ENCODE measurements at regions not wholly inside any gene's neighbourhood (a gene's known extent, or its start where the extent isn't known, plus 50 kb on each side); places are given as distances from the start of the nearest gene placed in this dataset.

DNA sequence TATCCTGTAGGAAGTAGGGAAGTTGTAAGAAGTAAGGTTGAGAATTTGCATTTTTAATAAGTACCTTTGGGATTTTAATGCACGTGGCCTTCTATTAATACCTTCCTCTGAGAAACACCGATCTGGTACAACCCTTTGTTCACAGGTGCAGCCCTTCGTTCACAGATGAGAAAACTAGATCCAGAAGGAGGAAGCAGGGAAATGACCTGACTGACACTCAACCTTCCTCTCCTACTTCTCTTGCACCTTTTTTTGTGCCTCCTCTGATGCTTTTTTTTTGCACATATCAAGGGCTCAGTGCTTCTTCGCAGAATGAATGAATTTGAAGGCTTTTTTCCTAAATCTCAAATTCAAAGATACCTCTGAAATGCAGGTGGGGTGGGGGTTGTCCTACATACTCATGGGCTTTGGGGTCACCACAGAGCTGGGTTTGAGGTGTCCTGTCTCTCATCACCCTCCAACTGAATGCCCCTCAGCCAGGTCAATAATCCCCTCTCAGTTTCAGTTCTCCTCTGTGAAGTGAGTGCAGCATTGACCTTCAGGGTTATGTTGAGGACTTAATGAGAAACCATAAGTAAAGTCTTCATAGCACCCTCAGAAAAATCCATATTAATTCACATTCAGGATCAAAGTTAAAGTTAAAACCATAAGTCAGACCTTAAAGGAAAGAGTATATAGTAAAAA is 161.5 kb upstream of the CTNNB1 start (continued):
- no peak for TF ChIP-seq GTF3C2 (IDR thresholded peaks at IDR 0.05; ENCODE audit: borderline replicate concordance, extremely low read depth, insufficient read length)

GRCh38 chr3:41040256-41040655 is 159.0 kb upstream of the CTNNB1 start:
- Histone ChIP-seq H3K9ac (ENCODE audit: insufficient read depth in 1 of 2, low read depth in 2 of 2, low read length in 2 of 2) (no peak overlapping the region), H4K20me1 (replicated peaks; ENCODE audit: control insufficient read depth, insufficient read depth, low read length) (no peaks in the 10 kb centered on the region), H3K4me1 (replicated peaks in 1 of 2; ENCODE audit: control insufficient read depth in 2 of 2, insufficient read depth in 2 of 2, low read length in 2 of 2) (peaks cover 0 to 5% of the 10 kb centered on the region in 2 experiments; a peak in 2 of 5 replicates), H3K27me3 (ENCODE audit: control insufficient read depth in 2 of 2, insufficient read depth in 2 of 2, low read length in 2 of 2) (peaks cover 4 to 16% of the 10 kb centered on the region in 2 experiments; a peak in 4 of 5 replicates), H3K4me3 (no peak overlapping the region), H3K27ac (ENCODE audit: extremely low read depth, low read depth, low read length) (no peak overlapping the region), H3K36me3 (ENCODE audit: control insufficient read depth, insufficient read depth, low read length) (no peaks in the 10 kb centered on the region), H3K79me2 (ENCODE audit: control insufficient read depth, insufficient read depth, low read length) (no peaks in the 10 kb centered on the region), H3K9me1 (ENCODE audit: control insufficient read depth, insufficient read depth, low read length) (no peaks in the 10 kb centered on the region), H3K9me3 (replicated peaks; ENCODE audit: control insufficient read depth, insufficient read depth, low read depth, low read length) (no peaks in the 10 kb centered on the region), H2AFZ (ENCODE audit: low read depth, low read length) (no peak overlapping the region), H3K4me2 (ENCODE audit: insufficient read depth, low read length) (no peak overlapping the region)
- ChIA-PET POLR2A (no interaction called here), CTCF (ENCODE audit: low intra/inter-chr PET ratio) (no interaction called here)
- BruUV-seq (replicated peaks): no TSS peak
- in situ Hi-C loops (cut with MboI): no loop called here
- ATAC-seq (no peak), FAIRE-seq (no peak), DNase-seq (ENCODE audit: extremely low read depth in 1 of 4, low spot score in 3 of 4) (no peak)
- 0% methylated on average over 2 of the region's 2 CpGs for WGBS (ENCODE audit: insufficient coverage, low coverage, missing lambda C conversion rate)
- TF ChIP-seq ZKSCAN8 (CRISPR knock-in tag; IDR thresholded peaks at IDR 0.05) (no peak), MAFG (tag; conservative IDR thresholded peaks at IDR 0.05) (peak; percentile 54), TAF1 (IDR thresholded peaks at IDR 0.05; ENCODE audit: control insufficient read depth, extremely low read depth, insufficient read depth, low read length, severe bottlenecking) (no peak), GTF2F1 (IDR thresholded peaks at IDR 0.05; ENCODE audit: low read depth, low read length) (no peak), PYGO2 (tag; IDR thresholded peaks at IDR 0.05) (no peak)
- TF ChIP-seq, protein P1, sequence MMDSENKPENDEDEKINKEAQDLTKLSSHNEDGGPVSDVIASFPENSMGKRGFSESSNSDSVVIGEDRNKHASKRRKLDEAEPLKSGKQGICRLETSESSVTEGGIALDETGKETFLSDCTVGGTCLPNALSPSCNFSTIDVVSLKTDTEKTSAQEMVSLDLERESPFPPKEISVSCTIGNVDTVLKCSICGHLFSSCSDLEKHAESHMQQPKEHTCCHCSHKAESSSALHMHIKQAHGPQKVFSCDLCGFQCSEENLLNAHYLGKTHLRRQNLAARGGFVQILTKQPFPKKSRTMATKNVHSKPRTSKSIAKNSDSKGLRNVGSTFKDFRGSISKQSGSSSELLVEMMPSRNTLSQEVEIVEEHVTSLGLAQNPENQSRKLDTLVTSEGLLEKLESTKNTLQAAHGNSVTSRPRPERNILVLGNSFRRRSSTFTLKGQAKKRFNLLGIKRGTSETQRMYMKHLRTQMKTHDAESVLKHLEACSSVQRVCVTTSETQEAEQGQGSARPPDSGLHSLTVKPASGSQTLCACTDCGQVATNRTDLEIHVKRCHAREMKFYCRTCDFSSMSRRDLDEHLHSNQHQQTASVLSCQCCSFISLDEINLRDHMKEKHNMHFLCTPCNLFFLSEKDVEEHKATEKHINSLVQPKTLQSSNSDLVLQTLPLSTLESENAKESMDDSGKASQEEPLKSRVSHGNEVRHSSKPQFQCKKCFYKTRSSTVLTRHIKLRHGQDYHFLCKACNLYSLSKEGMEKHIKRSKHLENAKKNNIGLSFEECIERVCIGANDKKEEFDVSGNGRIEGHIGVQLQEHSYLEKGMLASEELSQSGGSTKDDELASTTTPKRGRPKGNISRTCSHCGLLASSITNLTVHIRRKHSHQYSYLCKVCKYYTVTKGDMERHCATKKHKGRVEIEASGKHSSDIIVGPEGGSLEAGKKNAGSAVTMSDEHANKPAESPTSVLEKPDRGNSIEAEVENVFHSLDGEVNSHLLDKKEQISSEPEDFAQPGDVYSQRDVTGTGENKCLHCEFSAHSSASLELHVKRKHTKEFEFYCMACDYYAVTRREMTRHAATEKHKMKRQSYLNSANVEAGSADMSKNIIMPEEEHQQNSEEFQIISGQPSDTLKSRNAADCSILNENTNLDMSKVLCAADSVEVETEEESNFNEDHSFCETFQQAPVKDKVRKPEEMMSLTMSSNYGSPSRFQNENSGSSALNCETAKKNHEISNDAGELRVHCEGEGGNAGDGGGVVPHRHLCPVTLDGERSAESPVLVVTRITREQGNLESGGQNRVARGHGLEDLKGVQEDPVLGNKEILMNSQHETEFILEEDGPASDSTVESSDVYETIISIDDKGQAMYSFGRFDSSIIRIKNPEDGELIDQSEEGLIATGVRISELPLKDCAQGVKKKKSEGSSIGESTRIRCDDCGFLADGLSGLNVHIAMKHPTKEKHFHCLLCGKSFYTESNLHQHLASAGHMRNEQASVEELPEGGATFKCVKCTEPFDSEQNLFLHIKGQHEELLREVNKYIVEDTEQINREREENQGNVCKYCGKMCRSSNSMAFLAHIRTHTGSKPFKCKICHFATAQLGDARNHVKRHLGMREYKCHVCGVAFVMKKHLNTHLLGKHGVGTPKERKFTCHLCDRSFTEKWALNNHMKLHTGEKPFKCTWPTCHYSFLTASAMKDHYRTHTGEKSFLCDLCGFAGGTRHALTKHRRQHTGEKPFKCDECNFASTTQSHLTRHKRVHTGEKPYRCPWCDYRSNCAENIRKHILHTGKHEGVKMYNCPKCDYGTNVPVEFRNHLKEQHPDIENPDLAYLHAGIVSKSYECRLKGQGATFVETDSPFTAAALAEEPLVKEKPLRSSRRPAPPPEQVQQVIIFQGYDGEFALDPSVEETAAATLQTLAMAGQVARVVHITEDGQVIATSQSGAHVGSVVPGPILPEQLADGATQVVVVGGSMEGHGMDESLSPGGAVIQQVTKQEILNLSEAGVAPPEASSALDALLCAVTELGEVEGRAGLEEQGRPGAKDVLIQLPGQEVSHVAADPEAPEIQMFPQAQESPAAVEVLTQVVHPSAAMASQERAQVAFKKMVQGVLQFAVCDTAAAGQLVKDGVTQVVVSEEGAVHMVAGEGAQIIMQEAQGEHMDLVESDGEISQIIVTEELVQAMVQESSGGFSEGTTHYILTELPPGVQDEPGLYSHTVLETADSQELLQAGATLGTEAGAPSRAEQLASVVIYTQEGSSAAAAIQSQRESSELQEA (IDR thresholded peaks at IDR 0.05; ENCODE audit: low read depth): no peak
- intact Hi-C loops (cut with micrococcal nuclease): no loop called here
